IMR-90 (cell line): ENCODE measurements at regions not wholly inside any gene's neighbourhood (a gene's known extent, or its start where the extent isn't known, plus 50 kb on each side); places are given as distances from the start of the nearest gene placed in this dataset.

ENCODE experiments used
- ATAC-seq: fragments of 200-7000 bp; cut with Tn5 transposase; 2 replicates; pipeline ENCODE4 v1.9.1; 2020; ENCODE audit warnings: low read depth, mild to moderate bottlenecking, moderate library complexity
- BruUV-seq: library from RNA; stranded (reverse); fragments of 400-500 nt; replicated peaks from 2 replicates; lab custom pipeline; 2021; lab: Mats Ljungman, UMichigan
- CTCF ChIA-PET: fragments of 300-600 bp; formaldehyde crosslinking; extraction: SDS; loops from one replicate; lab custom pipeline; 2021; ENCODE audit warnings: antibody characterized with exemption; lab: Yijun Ruan, JAX
- POLR2A ChIA-PET: fragments of 300-600 bp; sonication (Branson Sonifier 250); formaldehyde crosslinking; loops from one replicate; lab custom pipeline; 2022; ENCODE audit warnings: antibody characterized with exemption; ENCODE audit not compliant: unreplicated experiment; lab: Charles Lee
- DNase-seq: peaks from one replicate; pipeline ENCODE4 v3.0.0; 2013
- H2AFZ ChIP-seq: replicated peaks from 2 replicates; pipeline ENCODE3; 2013; ENCODE audit warnings: low read length, mild to moderate bottlenecking; ENCODE audit not compliant: poor library complexity
- H2AK5ac ChIP-seq: 2 replicates; pipeline ENCODE4 v1.6.1; 2013; ENCODE audit warnings: low read depth, low read length, inconsistent platforms
- H2AK9ac ChIP-seq: replicated peaks from 2 replicates; pipeline ENCODE3; 2013; ENCODE audit warnings: mild to moderate bottlenecking, low read depth, low read length, moderate library complexity; ENCODE audit not compliant: poor library complexity
- H2BK120ac ChIP-seq: 2 replicates; pipeline ENCODE4 v1.6.1; 2013; ENCODE audit warnings: low read depth, low read length, inconsistent platforms
- H2BK15ac ChIP-seq: 3 replicates; pipeline ENCODE4 v1.6.1; 2013; ENCODE audit warnings: low read depth, low read length, inconsistent platforms
- H2BK20ac ChIP-seq: 2 replicates; pipeline ENCODE4 v1.6.1; 2013; ENCODE audit warnings: low read depth, mild to moderate bottlenecking, inconsistent platforms, low read length, moderate library complexity
- H2BK5ac ChIP-seq: 2 replicates; pipeline ENCODE4 v1.6.1; 2013; ENCODE audit warnings: mild to moderate bottlenecking, low read depth, low read length, inconsistent platforms; ENCODE audit not compliant: poor library complexity, severe bottlenecking
- H3K14ac ChIP-seq: replicated peaks from 2 replicates; pipeline ENCODE4 v1.6.1; 2013; ENCODE audit warnings: low read depth, low read length, inconsistent platforms
- H3K18ac ChIP-seq: 2 replicates; pipeline ENCODE4 v1.6.1; 2013; ENCODE audit warnings: low read depth, low read length, control low read depth
- H3K23ac ChIP-seq: 2 replicates; pipeline ENCODE4 v1.6.1; 2013; ENCODE audit warnings: low read depth, low read length, inconsistent platforms
- H3K27ac ChIP-seq: 2 replicates; pipeline ENCODE4 v1.5.1; 2013; ENCODE audit warnings: mild to moderate bottlenecking, control low read depth, low read length; ENCODE audit not compliant: insufficient read depth
- H3K27me3 ChIP-seq: 2 replicates; pipeline ENCODE4 v1.6.1; 2013; ENCODE audit warnings: low read length; ENCODE audit not compliant: control insufficient read depth, insufficient read depth
- H3K36me3 ChIP-seq: 2 replicates; pipeline ENCODE4 v1.6.1; 2013; ENCODE audit warnings: low read length, mixed read lengths; ENCODE audit not compliant: control insufficient read depth, insufficient read depth
- H3K4ac ChIP-seq: 2 replicates; pipeline ENCODE4 v1.6.1; 2013; ENCODE audit warnings: low read depth, low read length, inconsistent platforms
- H3K4me1 ChIP-seq: 2 replicates; pipeline ENCODE4 v1.6.1; 2013; ENCODE audit warnings: low read length, mixed read lengths; ENCODE audit not compliant: control insufficient read depth, insufficient read depth
- H3K4me2 ChIP-seq: 2 replicates; pipeline ENCODE4 v1.6.1; 2013; ENCODE audit warnings: low read depth, mild to moderate bottlenecking, control low read depth, low read length, moderate library complexity
- H3K4me3 ChIP-seq: 2 replicates; pipeline ENCODE4 v1.5.1; 2013; ENCODE audit warnings: low read depth, mild to moderate bottlenecking, control low read depth, low read length, moderate library complexity; ENCODE audit not compliant: insufficient read depth
- H3K56ac ChIP-seq: 2 replicates; pipeline ENCODE4 v1.6.1; 2013; ENCODE audit warnings: low read length, inconsistent platforms; ENCODE audit not compliant: insufficient read depth; ENCODE audit errors: extremely low read depth
- H3K79me1 ChIP-seq, 2 experiments: 2 replicates each; pipeline ENCODE4 v1.6.1; 2013; ENCODE audit warnings: low read length in 2 of 2, inconsistent platforms in 1 of 2, low read depth in 1 of 2
- H3K9ac ChIP-seq: 2 replicates; pipeline ENCODE4 v1.6.1; 2013; ENCODE audit warnings: low read depth, low read length, control low read depth
- H3K9me1 ChIP-seq: 2 replicates; pipeline ENCODE4 v1.6.1; 2013; ENCODE audit warnings: low read length, inconsistent platforms; ENCODE audit not compliant: insufficient read depth
- H3K9me3 ChIP-seq: 2 replicates; pipeline ENCODE4 v1.6.1; 2013; ENCODE audit warnings: low read length; ENCODE audit not compliant: control insufficient read depth, insufficient read depth
- H4K20me1 ChIP-seq: 2 replicates; pipeline ENCODE4 v1.6.1; 2013; ENCODE audit warnings: low read length, inconsistent platforms; ENCODE audit not compliant: insufficient read depth
- H4K5ac ChIP-seq: 2 replicates; pipeline ENCODE4 v1.6.1; 2013; ENCODE audit warnings: mild to moderate bottlenecking, low read depth, low read length, control low read depth
- H4K8ac ChIP-seq, 2 experiments: 2 replicates each; pipeline ENCODE4 v1.6.1; 2013; ENCODE audit warnings: low read depth in 2 of 2, low read length in 2 of 2, control low read depth in 1 of 2, inconsistent platforms in 1 of 2
- H4K91ac ChIP-seq: 2 replicates; pipeline ENCODE4 v1.6.1; 2013; ENCODE audit warnings: low read depth, low read length, inconsistent platforms; ENCODE audit not compliant: insufficient read depth
- BHLHE40 ChIP-seq: fragments of 150-350 bp; IDR thresholded peaks from 2 replicates; pipeline ENCODE4 v1.6.1; 2016; ENCODE audit warnings: mild to moderate bottlenecking, low read depth, low read length
- CEBPB ChIP-seq: IDR thresholded peaks from 2 replicates; pipeline ENCODE4 v1.6.1; 2012; ENCODE audit warnings: low read depth, low read length, improper control_type of control experiment
- CHD1 ChIP-seq: IDR thresholded peaks from 2 replicates; pipeline ENCODE4 v1.6.1; 2012; ENCODE audit warnings: low read depth, low read length, improper control_type of control experiment
- CTCF ChIP-seq: conservative IDR thresholded peaks from 2 replicates; pipeline ENCODE4 v1.5.1; 2012; ENCODE audit warnings: mild to moderate bottlenecking, low read depth, low read length, improper control_type of control experiment
- ELK1 ChIP-seq: fragments of 150-350 bp; IDR thresholded peaks from 2 replicates; pipeline ENCODE4 v1.6.1; 2016; ENCODE audit warnings: low read depth, mild to moderate bottlenecking, low read length, moderate library complexity, borderline replicate concordance
- FOS ChIP-seq: fragments of 150-350 bp; IDR thresholded peaks from 2 replicates; pipeline ENCODE4 v1.6.1; 2016; ENCODE audit warnings: low read depth, low read length
- MAFK ChIP-seq: IDR thresholded peaks from 2 replicates; pipeline ENCODE4 v1.6.1; 2012; ENCODE audit warnings: low read depth, low read length, improper control_type of control experiment
- MAZ ChIP-seq: IDR thresholded peaks from 2 replicates; pipeline ENCODE4 v1.6.1; 2012; ENCODE audit warnings: low read depth, mild to moderate bottlenecking, low read length, improper control_type of control experiment, moderate library complexity, borderline replicate concordance
- MXI1 ChIP-seq: IDR thresholded peaks from 2 replicates; pipeline ENCODE4 v1.6.1; 2012; ENCODE audit warnings: low read depth, mild to moderate bottlenecking, low read length, moderate library complexity, borderline replicate concordance
- NFE2L2 ChIP-seq: fragments of 150-350 bp; IDR thresholded peaks from 2 replicates; pipeline ENCODE4 v1.6.1; 2016; ENCODE audit warnings: low read depth, mild to moderate bottlenecking, low read length
- POLR2A ChIP-seq: IDR thresholded peaks from 2 replicates; pipeline ENCODE4 v1.6.1; 2012; ENCODE audit warnings: mild to moderate bottlenecking, low read depth, low read length
- RAD21 ChIP-seq: IDR thresholded peaks from 2 replicates; pipeline ENCODE4 v1.6.1; 2012; ENCODE audit warnings: low read length, improper control_type of control experiment
- RCOR1 ChIP-seq: IDR thresholded peaks from 2 replicates; pipeline ENCODE4 v1.6.1; 2012; ENCODE audit warnings: mild to moderate bottlenecking, low read length, improper control_type of control experiment; ENCODE audit not compliant: insufficient replicate concordance
- RFX5 ChIP-seq: IDR thresholded peaks from 2 replicates; pipeline ENCODE4 v1.8.0; 2012; ENCODE audit warnings: low read depth, mild to moderate bottlenecking, low read length, moderate library complexity
- SMC3 ChIP-seq: fragments of 150-350 bp; IDR thresholded peaks from 2 replicates; pipeline ENCODE4 v1.6.1; 2016; ENCODE audit warnings: low read depth, mild to moderate bottlenecking, antibody characterized with exemption, low read length, moderate library complexity
- USF2 ChIP-seq: fragments of 150-350 bp; IDR thresholded peaks from 2 replicates; pipeline ENCODE4 v1.6.1; 2017; ENCODE audit warnings: mild to moderate bottlenecking, antibody characterized with exemption, low read length, low read depth
- WGBS, 2 experiments: methylation state at CpG; one replicate each; pipeline versions ENCODE4 v1.1.5 to v1.1.7; 2013; ENCODE audit warnings: missing lambda C conversion rate in 2 of 2; ENCODE audit not compliant: insufficient read length in 1 of 2; ENCODE audit errors: extremely low coverage in 2 of 2; 5-methylcytosine and 5-hydroxymethylcytosine counted together
- dilution Hi-C: fragments of 300-500 bp; cut with HindIII; formaldehyde crosslinking; loops from one replicate; pipeline ENCODE4 v1.14.3; 2018; ENCODE audit warnings: low sequenced_read_pairs; ENCODE audit not compliant: unreplicated experiment
- in situ Hi-C: fragments of 300-500 bp; cut with MboI; formaldehyde crosslinking; loops from 3 replicates; pipeline ENCODE4 v1.14.3; 2019; ENCODE audit warnings: low sequenced_read_pairs, inconsistent platforms, mixed read lengths
- intact Hi-C: fragments of 100-400 bp; cut with micrococcal nuclease; formaldehyde crosslinking; loops from 2 replicates; pipeline ENCODE4 v1.10.0; 2022

- H3K23ac ChIP-seq: no peak overlapping the region
- no peak overlapping the region for H3K4me3 ChIP-seq
- no peak overlapping the region for H4K8ac ChIP-seq
- ChIA-PET CTCF (no interaction called here), POLR2A (no interaction called here)
- H2BK15ac ChIP-seq: no peak overlapping the region
- no peak overlapping the region for H4K5ac ChIP-seq
- no peak overlapping the region for H2BK120ac ChIP-seq
- H3K4me2 ChIP-seq: no peak overlapping the region
- no peak overlapping the region for H2AK5ac ChIP-seq
- no peak overlapping the region for H3K18ac ChIP-seq
- H3K27ac ChIP-seq: no peak overlapping the region
- dilution Hi-C loops (no loop called here), in situ Hi-C loops (no loop called here), intact Hi-C loops (no loop called here)
- no TSS peak for BruUV-seq
- H3K27me3 ChIP-seq: no peaks in the 10 kb centered on the region
- ATAC-seq (no peak), DNase-seq (no peak)
- H3K36me3 ChIP-seq: no peaks in the 10 kb centered on the region
- no peak overlapping the region for H2BK5ac ChIP-seq
- no peaks in the 10 kb centered on the region for H3K9me1 ChIP-seq
- no peaks in the 10 kb centered on the region for H4K20me1 ChIP-seq
- no peak overlapping the region for H3K56ac ChIP-seq
- H3K4me1 ChIP-seq: no peaks in the 10 kb centered on the region
- peaks cover 12% of the 10 kb centered on the region; the same call in 1 of the 2 replicates for H3K9me3 ChIP-seq
- no peak overlapping the region for H3K14ac ChIP-seq
- no CpG with 5 or more reads among the region's 4 CpGs for WGBS, 2 experiments
- no peak overlapping the region for H2BK20ac ChIP-seq
- H3K9ac ChIP-seq: no peak overlapping the region
- no peak for TF ChIP-seq CHD1
- no peak for TF ChIP-seq RFX5
- TF ChIP-seq BHLHE40: no peak
- no peak for TF ChIP-seq MXI1
- TF ChIP-seq SMC3: no peak
- no peak for TF ChIP-seq MAZ
- TF ChIP-seq CEBPB: no peak
- TF ChIP-seq NFE2L2: no peak
- TF ChIP-seq POLR2A: no peak
- no peak for TF ChIP-seq FOS
- TF ChIP-seq MAFK: no peak
- TF ChIP-seq RCOR1: no peak
- TF ChIP-seq USF2: no peak
- no peak for TF ChIP-seq RAD21
- TF ChIP-seq ELK1: no peak
- TF ChIP-seq CTCF: no peak
- no peak overlapping the region for H3K4ac ChIP-seq
- H4K91ac ChIP-seq: no peak overlapping the region
- no peak overlapping the region for H2AK9ac ChIP-seq
- no peak overlapping the region for H2AFZ ChIP-seq
- no peaks in the 10 kb centered on the region for H3K79me1 ChIP-seq
Measured at GRCh38 chr3:40850861-40851260, 326.1 kb downstream of the ZNF621 start.
